ENCODE measurements at regions not wholly inside any gene's neighbourhood (a gene's known extent, or its start where the extent isn't known, plus 50 kb on each side); places are given as distances from the start of the nearest gene placed in this dataset.
"Not testable (repeated sequence)": the region's sequence is repeated elsewhere in the genome, so short reads cannot be mapped to it uniquely, and the experiment has no call there.

DNA sequence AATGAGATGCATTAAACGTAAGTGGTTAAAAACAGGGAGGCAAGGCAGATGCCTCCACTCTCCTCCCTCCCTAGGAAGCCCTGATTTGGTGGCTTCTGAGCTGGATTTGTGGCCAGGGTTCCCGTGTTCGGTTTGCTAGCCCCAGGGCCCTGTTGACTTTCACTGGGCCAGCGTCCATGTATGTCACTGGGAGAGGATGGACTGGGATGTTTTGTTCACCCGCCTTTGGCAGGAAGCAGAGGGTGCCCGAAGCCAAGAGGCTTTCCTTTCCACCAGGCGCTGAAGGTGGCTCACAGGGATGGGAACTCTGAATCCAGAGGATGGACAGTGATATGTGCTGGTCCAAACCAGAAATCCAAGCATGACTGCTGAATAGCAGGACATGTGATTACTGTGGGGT is 146.6 kb downstream of the CSNK2A3 start:
- Histone ChIP-seq H3K27ac (ENCODE audit: low read length) (no peak overlapping the region), H3K9me3 (no peaks in the 10 kb centered on the region), H3K36me3 (ENCODE audit: control insufficient read depth in 2 of 2, extremely low read depth in 1 of 2, insufficient read depth in 1 of 2, low read length in 1 of 2) (no peaks in the 10 kb centered on the region), H3K4me1 (ENCODE audit: control insufficient read depth in 1 of 2, extremely low read depth in 1 of 2, insufficient read depth in 2 of 2, low read length in 2 of 2) (no peaks in the 10 kb centered on the region), H3K4me3 (ENCODE audit: control insufficient read depth in 1 of 2, extremely low read depth in 1 of 2, low read length in 1 of 2) (no peak overlapping the region), H3K27me3 (replicated peaks in 1 of 2; ENCODE audit: control insufficient read depth in 2 of 2, extremely low read depth in 1 of 2, insufficient read depth in 2 of 2, low read length in 1 of 2) (peaks cover 2 to 11% of the 10 kb centered on the region in 2 experiments)
- no peak overlapping the region for H3K4me3 Mint-ChIP-seq
- peaks cover 14 to 19% of the 10 kb centered on the region in 2 donors for H3K27me3 Mint-ChIP-seq
- CTCF ChIA-PET, result interaction anchor here in 1 of 2 donors (1.4 kb wide), 1 partner anchor 171 kb away, joined by 4 read pairs; no protein-coding TSS in a partner anchor
- ATAC-seq (replicated peaks in 1 of 4), result no peak
- H3K36me3 Mint-ChIP-seq, result no peaks in the 10 kb centered on the region
- 73% methylated on average over 4 of the region's 7 CpGs for WGBS (ENCODE audit: insufficient coverage)
- no peak for DNase-seq
- H3K9me3 Mint-ChIP-seq, result peaks cover 8 to 14% (median 12%) of the 10 kb centered on the region in 3 donors
- H3K27ac Mint-ChIP-seq, result no peak overlapping the region
- no peaks in the 10 kb centered on the region for H3K4me1 Mint-ChIP-seq
- POLR2A ChIA-PET, result no interaction called here

DNA sequence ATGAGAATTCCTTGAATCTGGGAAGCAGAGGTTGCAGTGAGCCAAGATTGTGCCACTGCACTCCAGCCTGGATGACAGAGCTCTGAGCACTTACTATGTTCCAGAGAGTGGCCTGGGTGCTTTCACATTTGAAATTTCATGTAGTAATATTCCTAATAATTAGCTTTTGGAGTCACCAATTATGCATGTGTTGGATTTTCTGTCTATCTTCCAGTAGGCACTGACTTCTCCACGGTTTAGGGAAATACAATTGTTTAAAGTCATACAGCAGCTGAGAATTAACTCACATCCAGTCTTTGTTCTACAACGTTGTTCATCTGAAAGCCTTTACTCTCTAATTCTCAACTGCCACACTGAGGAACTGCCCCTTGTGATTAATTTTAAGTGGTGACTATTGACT is 150.2 kb downstream of the CSNK2A3 start:
- Histone ChIP-seq H3K4me1 (ENCODE audit: control insufficient read depth in 1 of 2, extremely low read depth in 1 of 2, insufficient read depth in 2 of 2, low read length in 2 of 2) (no peaks in the 10 kb centered on the region), H3K27me3 (replicated peaks in 1 of 2; ENCODE audit: control insufficient read depth in 2 of 2, extremely low read depth in 1 of 2, insufficient read depth in 2 of 2, low read length in 1 of 2) (peaks cover 2 to 11% of the 10 kb centered on the region in 2 experiments), H3K27ac (ENCODE audit: low read length) (no peak overlapping the region), H3K4me3 (ENCODE audit: control insufficient read depth in 1 of 2, extremely low read depth in 1 of 2, low read length in 1 of 2) (no peak overlapping the region), H3K9me3 (no peaks in the 10 kb centered on the region), H3K36me3 (ENCODE audit: control insufficient read depth in 2 of 2, extremely low read depth in 1 of 2, insufficient read depth in 1 of 2, low read length in 1 of 2) (no peaks in the 10 kb centered on the region)
- no peaks in the 10 kb centered on the region for H3K36me3 Mint-ChIP-seq
- ChIA-PET POLR2A (no interaction called here), CTCF (no interaction called here)
- ATAC-seq (replicated peaks in 1 of 4) (no peak), DNase-seq (no peak)
- peaks cover 14 to 19% of the 10 kb centered on the region in 2 donors for H3K27me3 Mint-ChIP-seq
- H3K4me3 Mint-ChIP-seq, result no peak overlapping the region
- H3K9me3 Mint-ChIP-seq, result peaks cover 8 to 18% (median 15%) of the 10 kb centered on the region in 3 donors
- H3K27ac Mint-ChIP-seq, result no peak overlapping the region
- no CpG with 5 or more reads among the region's 2 CpGs for WGBS (ENCODE audit: insufficient coverage)
- H3K4me1 Mint-ChIP-seq, result no peaks in the 10 kb centered on the region

DNA sequence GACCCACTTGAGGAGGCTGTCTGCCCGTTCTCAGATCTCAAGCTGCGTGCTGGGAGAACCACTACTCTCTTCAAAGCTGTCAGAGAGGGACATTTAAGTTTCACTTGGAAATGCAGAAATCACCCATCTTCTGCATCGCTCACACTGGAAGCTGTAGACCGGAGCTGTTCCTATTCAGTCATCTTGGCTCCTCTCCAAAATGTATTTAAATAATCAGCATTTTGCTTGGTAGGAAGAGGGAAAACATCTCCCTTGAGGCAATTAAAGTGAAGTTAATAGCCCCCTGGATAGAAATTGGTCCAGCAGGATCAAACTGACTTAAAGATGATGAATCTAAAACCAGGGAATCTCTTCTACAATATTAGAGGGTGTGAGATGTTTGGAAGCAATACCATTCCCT is 151.7 kb downstream of the CSNK2A3 start:
- ATAC-seq (replicated peaks in 1 of 4); H3K36me3 ChIP-seq (ENCODE audit: control insufficient read depth in 2 of 2, extremely low read depth in 1 of 2, insufficient read depth in 1 of 2, low read length in 1 of 2); H3K36me3 Mint-ChIP-seq; H3K9me3 ChIP-seq; POLR2A ChIA-PET; H3K4me1 ChIP-seq (ENCODE audit: control insufficient read depth in 1 of 2, extremely low read depth in 1 of 2, insufficient read depth in 2 of 2, low read length in 2 of 2); H3K4me1 Mint-ChIP-seq; DNase-seq; H3K27ac Mint-ChIP-seq; H3K27me3 ChIP-seq (replicated peaks in 1 of 2; ENCODE audit: control insufficient read depth in 2 of 2, extremely low read depth in 1 of 2, insufficient read depth in 2 of 2, low read length in 1 of 2); H3K4me3 ChIP-seq (ENCODE audit: control insufficient read depth in 1 of 2, extremely low read depth in 1 of 2, low read length in 1 of 2); H3K27ac ChIP-seq (ENCODE audit: low read length); CTCF ChIA-PET; H3K4me3 Mint-ChIP-seq: not testable (repeated sequence)
- Mint-ChIP-seq H3K27me3 (peaks cover 14 to 17% of the 10 kb centered on the region in 2 donors), H3K9me3 (peaks cover 13 to 19% (median 15%) of the 10 kb centered on the region in 3 donors)
- no CpG with 5 or more reads among the region's 4 CpGs for WGBS (ENCODE audit: insufficient coverage)

- H3K27me3 Mint-ChIP-seq, result peaks cover 11 to 12% of the 10 kb centered on the region in 2 donors
- ATAC-seq (replicated peaks in 1 of 4) (no peak), DNase-seq (no peak)
- WGBS (ENCODE audit: insufficient coverage), result no CpG with 5 or more reads among the region's 3 CpGs
- ChIA-PET CTCF (no interaction called here), POLR2A (interaction anchor here (0.6 to 0.7 kb wide), 2 partner anchors 42 to 52 kb away, joined by 3 to 4 read pairs; no protein-coding TSS in a partner anchor)
- Histone ChIP-seq H3K4me3 (ENCODE audit: control insufficient read depth in 1 of 2, extremely low read depth in 1 of 2, low read length in 1 of 2) (no peak overlapping the region), H3K4me1 (ENCODE audit: control insufficient read depth in 1 of 2, extremely low read depth in 1 of 2, insufficient read depth in 2 of 2, low read length in 2 of 2) (no peaks in the 10 kb centered on the region), H3K36me3 (ENCODE audit: control insufficient read depth in 2 of 2, extremely low read depth in 1 of 2, insufficient read depth in 1 of 2, low read length in 1 of 2) (no peaks in the 10 kb centered on the region), H3K27ac (ENCODE audit: low read length) (no peak overlapping the region), H3K9me3 (no peaks in the 10 kb centered on the region), H3K27me3 (replicated peaks in 1 of 2; ENCODE audit: control insufficient read depth in 2 of 2, extremely low read depth in 1 of 2, insufficient read depth in 2 of 2, low read length in 1 of 2) (peaks cover 0 to 2% of the 10 kb centered on the region in 2 experiments)
- no peaks in the 10 kb centered on the region for H3K4me1 Mint-ChIP-seq
- H3K4me3 Mint-ChIP-seq, result no peak overlapping the region
- H3K36me3 Mint-ChIP-seq, result peaks cover 6% of the 10 kb centered on the region
- H3K27ac Mint-ChIP-seq, result no peak overlapping the region
- H3K9me3 Mint-ChIP-seq, result peaks cover 16 to 19% (median 17%) of the 10 kb centered on the region in 3 donors
Measured at GRCh38 chr11:11192541-11192940, 160.5 kb downstream of the CSNK2A3 start.

DNA sequence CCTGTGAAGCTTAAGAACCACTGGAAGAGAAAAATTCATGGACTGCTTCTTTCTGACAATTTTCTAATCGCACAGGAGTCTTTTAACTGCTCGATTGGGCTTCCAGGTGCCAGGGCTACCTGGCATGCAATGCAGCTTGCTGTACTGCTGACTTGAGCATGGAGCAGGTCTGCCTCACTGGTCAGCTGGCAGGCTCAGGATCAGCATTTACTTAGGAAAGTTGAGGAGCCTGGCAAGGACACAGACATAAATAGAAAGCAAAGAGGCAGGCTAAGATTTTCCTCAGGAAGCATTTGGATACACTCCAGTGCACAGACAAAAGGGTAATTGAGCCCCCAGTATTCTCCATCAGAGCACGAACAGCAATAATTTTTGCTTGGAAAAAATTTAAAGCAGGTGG is 163.5 kb downstream of the CSNK2A3 start:
- DNase-seq, result no peak
- H3K27me3 Mint-ChIP-seq, result peaks cover 11 to 12% of the 10 kb centered on the region in 2 donors
- H3K4me3 Mint-ChIP-seq, result no peak overlapping the region
- H3K9me3 Mint-ChIP-seq, result peaks cover 14 to 19% (median 17%) of the 10 kb centered on the region in 3 donors
- CTCF ChIA-PET, result no interaction called here
- no peak overlapping the region for H3K27ac Mint-ChIP-seq
- Histone ChIP-seq H3K4me3 (ENCODE audit: control insufficient read depth in 1 of 2, extremely low read depth in 1 of 2, low read length in 1 of 2) (no peak overlapping the region), H3K27me3 (replicated peaks in 1 of 2; ENCODE audit: control insufficient read depth in 2 of 2, extremely low read depth in 1 of 2, insufficient read depth in 2 of 2, low read length in 1 of 2) (peaks cover 0 to 2% of the 10 kb centered on the region in 2 experiments), H3K9me3 (no peaks in the 10 kb centered on the region), H3K4me1 (ENCODE audit: control insufficient read depth in 1 of 2, extremely low read depth in 1 of 2, insufficient read depth in 2 of 2, low read length in 2 of 2) (no peaks in the 10 kb centered on the region), H3K36me3 (ENCODE audit: control insufficient read depth in 2 of 2, extremely low read depth in 1 of 2, insufficient read depth in 1 of 2, low read length in 1 of 2) (no peaks in the 10 kb centered on the region), H3K27ac (ENCODE audit: low read length) (no peak overlapping the region)
- no peaks in the 10 kb centered on the region for H3K4me1 Mint-ChIP-seq
- H3K36me3 Mint-ChIP-seq, result peaks cover 6% of the 10 kb centered on the region
- POLR2A ChIA-PET, result no interaction called here
- 45% methylated on average over 2 of the region's 3 CpGs for WGBS (ENCODE audit: insufficient coverage)
- ATAC-seq (replicated peaks in 1 of 4), result no peak

DNA sequence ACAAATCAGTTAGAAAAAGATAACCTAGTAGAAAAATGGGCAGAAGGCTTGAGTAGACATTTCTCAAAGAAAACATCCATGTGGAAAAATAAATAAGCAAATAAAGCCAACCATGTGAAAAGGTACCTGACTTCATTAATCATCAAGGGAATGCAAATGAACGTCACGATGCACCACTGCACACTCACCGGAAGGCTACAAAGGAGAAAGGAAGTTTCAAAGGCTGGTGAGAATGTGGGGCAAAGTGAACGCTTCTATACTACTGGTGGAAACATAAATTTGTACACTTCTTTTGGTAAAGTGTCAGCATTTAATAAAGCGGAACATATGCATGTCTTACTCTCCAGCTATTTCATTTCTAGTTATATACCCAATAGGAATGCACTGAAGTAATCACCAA is 166.8 kb downstream of the CSNK2A3 start:
- Mint-ChIP-seq H3K36me3 (peaks cover 6% of the 10 kb centered on the region), H3K27me3 (peaks cover 7 to 18% of the 10 kb centered on the region in 2 donors), H3K9me3 (peaks cover 1 to 9% (median 8%) of the 10 kb centered on the region in 3 donors), H3K27ac (no peak overlapping the region), H3K4me1 (no peaks in the 10 kb centered on the region), H3K4me3 (no peak overlapping the region)
- Histone ChIP-seq H3K4me1 (ENCODE audit: control insufficient read depth in 1 of 2, extremely low read depth in 1 of 2, insufficient read depth in 2 of 2, low read length in 2 of 2) (no peaks in the 10 kb centered on the region), H3K36me3 (ENCODE audit: control insufficient read depth in 2 of 2, extremely low read depth in 1 of 2, insufficient read depth in 1 of 2, low read length in 1 of 2) (no peaks in the 10 kb centered on the region), H3K27ac (ENCODE audit: low read length) (no peak overlapping the region), H3K4me3 (ENCODE audit: control insufficient read depth in 1 of 2, extremely low read depth in 1 of 2, low read length in 1 of 2) (no peak overlapping the region), H3K9me3 (no peaks in the 10 kb centered on the region), H3K27me3 (replicated peaks in 1 of 2; ENCODE audit: control insufficient read depth in 2 of 2, extremely low read depth in 1 of 2, insufficient read depth in 2 of 2, low read length in 1 of 2) (peaks cover 0 to 5% of the 10 kb centered on the region in 2 experiments)
- WGBS (ENCODE audit: insufficient coverage), result no CpG with 5 or more reads among the region's 5 CpGs
- ATAC-seq (replicated peaks in 1 of 4), result no peak
- DNase-seq, result no peak
- ChIA-PET POLR2A (no interaction called here), CTCF (no interaction called here)

- POLR2A ChIA-PET, result no interaction called here
- DNase-seq (no peak), ATAC-seq (replicated peaks in 1 of 4) (no peak)
- no peaks in the 10 kb centered on the region for H3K4me1 Mint-ChIP-seq
- CTCF ChIA-PET, result interaction anchor here in 1 of 2 donors (1.5 kb wide), 1 partner anchor 154 kb away, joined by 4 read pairs; no protein-coding TSS in a partner anchor
- peaks cover 6 to 9% of the 10 kb centered on the region in 2 donors for H3K27me3 Mint-ChIP-seq
- H3K4me3 Mint-ChIP-seq, result no peak overlapping the region
- H3K36me3 Mint-ChIP-seq, result no peaks in the 10 kb centered on the region
- WGBS (ENCODE audit: insufficient coverage), result 95% methylated on average over 11 of the region's 14 CpGs
- H3K36me3 ChIP-seq (ENCODE audit: control insufficient read depth in 2 of 2, extremely low read depth in 1 of 2, insufficient read depth in 1 of 2, low read length in 1 of 2), result no peaks in the 10 kb centered on the region
- peaks cover 0 to 15% of the 10 kb centered on the region in 2 experiments for H3K27me3 ChIP-seq (replicated peaks in 1 of 2; ENCODE audit: control insufficient read depth in 2 of 2, extremely low read depth in 1 of 2, insufficient read depth in 2 of 2, low read length in 1 of 2)
- H3K9me3 ChIP-seq, result no peaks in the 10 kb centered on the region
- H3K4me3 ChIP-seq (ENCODE audit: control insufficient read depth in 1 of 2, extremely low read depth in 1 of 2, low read length in 1 of 2), result no peak overlapping the region
- H3K4me1 ChIP-seq (ENCODE audit: control insufficient read depth in 1 of 2, extremely low read depth in 1 of 2, insufficient read depth in 2 of 2, low read length in 2 of 2), result no peaks in the 10 kb centered on the region
- H3K9me3 Mint-ChIP-seq, result no peaks in the 10 kb centered on the region
- no peak overlapping the region for H3K27ac ChIP-seq (ENCODE audit: low read length)
- no peak overlapping the region for H3K27ac Mint-ChIP-seq
Measured at GRCh38 chr11:11182261-11182660, 170.8 kb downstream of the CSNK2A3 start.
